Keratinocyte (primary cell): ENCODE measurements at regions not wholly inside any gene's neighbourhood (a gene's known extent, or its start where the extent isn't known, plus 50 kb on each side); places are given as distances from the start of the nearest gene placed in this dataset.

Experiments used
- EZH2 ChIP-seq: IDR thresholded peaks from one replicate; pipeline ENCODE4 v1.6.1; 2012; ENCODE audit warnings: inconsistent platforms, mild to moderate bottlenecking, low read length, moderate library complexity
- TF ChIP-seq, protein P1 (sequence below), 3 experiments: IDR thresholded peaks in 1 of 3; conservative IDR thresholded peaks in 1 of 3; optimal IDR thresholded peaks in 1 of 3; 2 replicates in 2 of 3; 3 replicates in 1 of 3; pipeline versions ENCODE3 to v1.5.1; 2011; ENCODE audit warnings: low read length in 3 of 3, mild to moderate bottlenecking in 3 of 3, moderate library complexity in 2 of 3, control low read depth in 1 of 3, inconsistent platforms in 1 of 3; ENCODE audit not compliant: insufficient read depth in 2 of 3; ENCODE audit errors: extremely low read depth in 1 of 3

DNA sequence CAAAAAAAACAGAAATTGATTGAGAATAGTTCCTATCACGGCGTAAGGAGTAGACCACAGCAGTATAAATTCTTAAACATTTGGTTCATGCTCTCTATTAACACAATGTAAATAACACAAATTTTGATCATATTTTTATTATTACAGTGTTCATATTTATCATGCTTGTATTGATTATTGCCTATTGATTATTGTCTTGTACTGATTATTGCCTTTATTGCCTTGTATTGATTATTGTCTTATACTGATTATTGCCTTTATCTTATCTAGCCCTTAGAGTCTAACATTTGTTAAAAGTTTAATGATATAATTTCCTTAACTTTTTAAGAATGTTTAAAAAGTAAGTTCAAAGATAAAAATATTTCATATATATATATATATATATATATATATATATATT lies 460.7 kb downstream of the KCNT2 start:
- no peak for TF ChIP-seq EZH2
- TF ChIP-seq, protein P1, sequence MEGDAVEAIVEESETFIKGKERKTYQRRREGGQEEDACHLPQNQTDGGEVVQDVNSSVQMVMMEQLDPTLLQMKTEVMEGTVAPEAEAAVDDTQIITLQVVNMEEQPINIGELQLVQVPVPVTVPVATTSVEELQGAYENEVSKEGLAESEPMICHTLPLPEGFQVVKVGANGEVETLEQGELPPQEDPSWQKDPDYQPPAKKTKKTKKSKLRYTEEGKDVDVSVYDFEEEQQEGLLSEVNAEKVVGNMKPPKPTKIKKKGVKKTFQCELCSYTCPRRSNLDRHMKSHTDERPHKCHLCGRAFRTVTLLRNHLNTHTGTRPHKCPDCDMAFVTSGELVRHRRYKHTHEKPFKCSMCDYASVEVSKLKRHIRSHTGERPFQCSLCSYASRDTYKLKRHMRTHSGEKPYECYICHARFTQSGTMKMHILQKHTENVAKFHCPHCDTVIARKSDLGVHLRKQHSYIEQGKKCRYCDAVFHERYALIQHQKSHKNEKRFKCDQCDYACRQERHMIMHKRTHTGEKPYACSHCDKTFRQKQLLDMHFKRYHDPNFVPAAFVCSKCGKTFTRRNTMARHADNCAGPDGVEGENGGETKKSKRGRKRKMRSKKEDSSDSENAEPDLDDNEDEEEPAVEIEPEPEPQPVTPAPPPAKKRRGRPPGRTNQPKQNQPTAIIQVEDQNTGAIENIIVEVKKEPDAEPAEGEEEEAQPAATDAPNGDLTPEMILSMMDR (optimal IDR thresholded peaks at IDR 0.05 in 1 of 3, IDR thresholded peaks at IDR 0.05 in 1 of 3, conservative IDR thresholded peaks at IDR 0.05 in 1 of 3; ENCODE audit: extremely low read depth in 1 of 3, insufficient read depth in 2 of 3, low read length in 3 of 3) = no peak
